ENCODE measurements at regions not wholly inside any gene's neighbourhood (a gene's known extent, or its start where the extent isn't known, plus 50 kb on each side); places are given as distances from the start of the nearest gene placed in this dataset.

DNA sequence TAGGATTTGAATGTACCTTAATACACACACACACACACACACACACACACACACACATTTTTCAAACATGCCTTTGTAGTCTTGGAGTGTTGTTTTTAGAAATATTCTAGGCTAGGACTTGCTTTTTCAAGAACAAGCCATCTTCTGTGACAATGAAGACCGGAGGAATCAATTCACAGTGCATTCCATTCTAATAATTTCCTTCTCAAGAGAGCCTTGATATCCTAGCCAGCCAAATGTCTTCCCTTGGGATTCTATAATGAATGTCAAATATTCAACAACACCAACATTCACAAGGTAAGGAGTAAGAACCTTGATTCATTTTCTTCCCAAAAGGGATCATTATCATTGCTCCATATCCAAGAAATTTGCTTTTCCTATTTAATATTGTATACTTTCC, 180.3 kb downstream of the SLITRK1 start:
- H3K9me2 ChIP-seq (replicated peaks; ENCODE audit: insufficient read depth), result no peaks in the 10 kb centered on the region
- H4K20me1 ChIP-seq (ENCODE audit: insufficient read depth, poor library complexity, severe bottlenecking), result no peaks in the 10 kb centered on the region
- no peaks in the 10 kb centered on the region for H3K4me1 ChIP-seq (ENCODE audit: insufficient read depth)
- no peaks in the 10 kb centered on the region for H3K9me3 ChIP-seq (ENCODE audit: low read depth)
- no peak overlapping the region for H2AFZ ChIP-seq
- TF ChIP-seq, protein P1, sequence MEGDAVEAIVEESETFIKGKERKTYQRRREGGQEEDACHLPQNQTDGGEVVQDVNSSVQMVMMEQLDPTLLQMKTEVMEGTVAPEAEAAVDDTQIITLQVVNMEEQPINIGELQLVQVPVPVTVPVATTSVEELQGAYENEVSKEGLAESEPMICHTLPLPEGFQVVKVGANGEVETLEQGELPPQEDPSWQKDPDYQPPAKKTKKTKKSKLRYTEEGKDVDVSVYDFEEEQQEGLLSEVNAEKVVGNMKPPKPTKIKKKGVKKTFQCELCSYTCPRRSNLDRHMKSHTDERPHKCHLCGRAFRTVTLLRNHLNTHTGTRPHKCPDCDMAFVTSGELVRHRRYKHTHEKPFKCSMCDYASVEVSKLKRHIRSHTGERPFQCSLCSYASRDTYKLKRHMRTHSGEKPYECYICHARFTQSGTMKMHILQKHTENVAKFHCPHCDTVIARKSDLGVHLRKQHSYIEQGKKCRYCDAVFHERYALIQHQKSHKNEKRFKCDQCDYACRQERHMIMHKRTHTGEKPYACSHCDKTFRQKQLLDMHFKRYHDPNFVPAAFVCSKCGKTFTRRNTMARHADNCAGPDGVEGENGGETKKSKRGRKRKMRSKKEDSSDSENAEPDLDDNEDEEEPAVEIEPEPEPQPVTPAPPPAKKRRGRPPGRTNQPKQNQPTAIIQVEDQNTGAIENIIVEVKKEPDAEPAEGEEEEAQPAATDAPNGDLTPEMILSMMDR (IDR thresholded peaks at IDR 0.05; ENCODE audit: poor library complexity), result no peak
- TF ChIP-seq EZH2 (IDR thresholded peaks at IDR 0.05; ENCODE audit: borderline replicate concordance) (no peak), EZH2phosphoT487 (IDR thresholded peaks at IDR 0.05; ENCODE audit: low read depth, severe bottlenecking, unreplicated experiment) (no peak)
- no peaks in the 10 kb centered on the region for H3K79me2 ChIP-seq
- no peak overlapping the region for H3K27ac ChIP-seq
- H3K27me3 ChIP-seq, result no peaks in the 10 kb centered on the region
- no peak overlapping the region for H3K4me3 ChIP-seq
- no peak for DNase-seq (ENCODE audit: low spot score)
- 80% methylated on average over 1 of the region's 1 CpG for WGBS (ENCODE audit: low lambda C conversion rate, missing lambda C conversion rate)
- no peaks in the 10 kb centered on the region for H3K36me3 ChIP-seq (replicated peaks; ENCODE audit: insufficient read depth, low read depth)
- no peak overlapping the region for H3K4me2 ChIP-seq

DNA sequence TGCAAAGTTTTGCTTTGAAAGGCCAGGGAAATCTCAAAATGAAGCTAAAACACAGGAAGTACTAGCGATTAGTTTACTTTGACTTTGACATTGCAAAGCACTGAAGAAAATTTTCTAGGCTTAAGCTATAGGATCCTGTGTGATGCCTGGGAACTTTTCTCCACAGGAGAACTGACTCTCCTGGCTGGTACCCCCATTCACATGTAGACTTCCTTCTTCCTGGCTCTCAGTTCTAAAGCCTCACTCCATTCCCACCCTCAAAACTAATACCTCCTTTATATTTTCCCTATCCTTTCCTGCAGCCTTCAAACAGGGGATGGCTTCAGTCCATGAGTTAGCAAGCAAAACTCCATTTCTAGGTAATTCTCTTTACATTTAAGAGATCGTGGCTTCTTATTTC, 189.5 kb downstream of the SLITRK1 start:
- DNase-seq (ENCODE audit: low spot score), result no peak
- 90% methylated on average over 2 of the region's 2 CpGs for WGBS (ENCODE audit: low lambda C conversion rate, missing lambda C conversion rate)
- Histone ChIP-seq H3K4me2 (no peak overlapping the region), H3K27me3 (no peaks in the 10 kb centered on the region), H3K4me3 (no peak overlapping the region), H3K4me1 (ENCODE audit: insufficient read depth) (no peaks in the 10 kb centered on the region), H2AFZ (no peak overlapping the region), H4K20me1 (ENCODE audit: insufficient read depth, poor library complexity, severe bottlenecking) (no peaks in the 10 kb centered on the region), H3K36me3 (replicated peaks; ENCODE audit: insufficient read depth, low read depth) (no peaks in the 10 kb centered on the region), H3K9me2 (replicated peaks; ENCODE audit: insufficient read depth) (no peaks in the 10 kb centered on the region), H3K9me3 (ENCODE audit: low read depth) (no peaks in the 10 kb centered on the region), H3K27ac (no peak overlapping the region), H3K79me2 (no peaks in the 10 kb centered on the region)
- TF ChIP-seq EZH2phosphoT487 (IDR thresholded peaks at IDR 0.05; ENCODE audit: low read depth, severe bottlenecking, unreplicated experiment), result no peak
- TF ChIP-seq, protein P1 (IDR thresholded peaks at IDR 0.05; ENCODE audit: poor library complexity), result no peak
- TF ChIP-seq EZH2 (IDR thresholded peaks at IDR 0.05; ENCODE audit: borderline replicate concordance), result no peak

DNA sequence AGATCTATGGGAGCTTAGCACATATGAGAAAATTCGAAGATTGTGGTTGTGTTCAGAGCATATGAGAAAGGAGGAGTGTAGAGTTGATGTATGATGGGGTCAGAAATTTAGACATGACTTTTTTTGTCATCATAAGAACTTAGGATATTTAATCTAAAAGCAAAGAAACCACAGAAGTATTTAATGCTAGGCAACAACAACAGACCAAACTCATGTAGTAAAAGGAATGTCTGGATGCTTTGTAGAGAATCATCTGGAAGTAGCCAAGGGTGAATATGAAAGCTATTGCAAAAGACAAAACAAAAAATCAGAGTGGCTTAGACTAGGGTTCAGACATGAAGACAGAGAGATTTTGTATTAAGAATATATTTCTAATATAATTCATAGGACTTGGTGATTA, 190.3 kb downstream of the SLITRK1 start:
- WGBS (ENCODE audit: low lambda C conversion rate, missing lambda C conversion rate), result 62% methylated on average over 1 of the region's 1 CpG
- no peak overlapping the region for H3K4me2 ChIP-seq
- H4K20me1 ChIP-seq (ENCODE audit: insufficient read depth, poor library complexity, severe bottlenecking), result no peaks in the 10 kb centered on the region
- no peaks in the 10 kb centered on the region for H3K4me1 ChIP-seq (ENCODE audit: insufficient read depth)
- H3K4me3 ChIP-seq, result no peak overlapping the region
- no peaks in the 10 kb centered on the region for H3K79me2 ChIP-seq
- no peak overlapping the region for H3K27ac ChIP-seq
- H2AFZ ChIP-seq, result no peak overlapping the region
- H3K27me3 ChIP-seq, result no peaks in the 10 kb centered on the region
- H3K9me2 ChIP-seq (replicated peaks; ENCODE audit: insufficient read depth), result no peaks in the 10 kb centered on the region
- no peaks in the 10 kb centered on the region for H3K36me3 ChIP-seq (replicated peaks; ENCODE audit: insufficient read depth, low read depth)
- no peaks in the 10 kb centered on the region for H3K9me3 ChIP-seq (ENCODE audit: low read depth)
- no peak for DNase-seq (ENCODE audit: low spot score)
- no peak for TF ChIP-seq EZH2 (IDR thresholded peaks at IDR 0.05; ENCODE audit: borderline replicate concordance)
- TF ChIP-seq, protein P1 (IDR thresholded peaks at IDR 0.05; ENCODE audit: poor library complexity), result no peak
- TF ChIP-seq EZH2phosphoT487 (IDR thresholded peaks at IDR 0.05; ENCODE audit: low read depth, severe bottlenecking, unreplicated experiment), result no peak

DNA sequence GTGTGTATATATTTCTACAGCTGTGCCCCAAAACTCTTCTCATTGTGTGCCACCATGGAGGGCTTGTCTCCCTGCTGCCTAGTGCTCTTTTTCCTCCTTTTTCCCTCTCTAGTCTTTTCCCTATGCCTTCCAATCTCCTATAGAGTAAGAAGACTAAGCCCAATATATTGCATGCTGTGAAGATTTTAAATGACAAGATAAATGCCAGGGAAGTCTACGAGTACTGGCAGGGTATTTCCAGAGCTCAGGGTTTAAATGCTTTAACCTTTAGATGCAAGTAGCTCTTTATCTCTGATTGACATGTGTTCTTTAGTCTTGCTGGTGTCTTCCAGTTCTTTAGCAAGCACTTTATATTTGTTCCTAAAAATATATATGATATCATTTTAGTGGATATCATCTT, 200.7 kb downstream of the SLITRK1 start:
- Histone ChIP-seq H3K4me2 (no peak overlapping the region), H4K20me1 (ENCODE audit: insufficient read depth, poor library complexity, severe bottlenecking) (no peaks in the 10 kb centered on the region), H3K4me1 (ENCODE audit: insufficient read depth) (no peaks in the 10 kb centered on the region), H3K4me3 (no peak overlapping the region), H3K79me2 (no peaks in the 10 kb centered on the region), H3K27me3 (no peaks in the 10 kb centered on the region), H3K9me2 (replicated peaks; ENCODE audit: insufficient read depth) (no peaks in the 10 kb centered on the region), H3K36me3 (replicated peaks; ENCODE audit: insufficient read depth, low read depth) (no peaks in the 10 kb centered on the region), H3K27ac (no peak overlapping the region), H2AFZ (no peak overlapping the region), H3K9me3 (ENCODE audit: low read depth) (no peaks in the 10 kb centered on the region)
- 58% methylated on average over 1 of the region's 1 CpG for WGBS (ENCODE audit: low lambda C conversion rate, missing lambda C conversion rate)
- TF ChIP-seq EZH2phosphoT487 (IDR thresholded peaks at IDR 0.05; ENCODE audit: low read depth, severe bottlenecking, unreplicated experiment) (no peak), EZH2 (IDR thresholded peaks at IDR 0.05; ENCODE audit: borderline replicate concordance) (no peak)
- TF ChIP-seq, protein P1 (IDR thresholded peaks at IDR 0.05; ENCODE audit: poor library complexity), result no peak
- DNase-seq (ENCODE audit: low spot score), result no peak

All from hepatocyte (in vitro differentiated cells).